ENCODE measurements at regions not wholly inside any gene's neighbourhood (a gene's known extent, or its start where the extent isn't known, plus 50 kb on each side); places are given as distances from the start of the nearest gene placed in this dataset.

- intact Hi-C loops (cut with micrococcal nuclease; ENCODE audit: unreplicated experiment) = no loop called here
- ChIA-PET CTCF (ENCODE audit: unreplicated experiment) (no interaction called here), POLR2A (no interaction called here)
These were observed 436.1 kb downstream of the PCDH7 start for GRCh38 chr4:31156221-31156620.

GRCh38 chr4:31160146-31160545, 440.0 kb downstream of the PCDH7 start:
- Histone ChIP-seq H3K36me3 (ENCODE audit: insufficient read depth, low read length) (no peaks in the 10 kb centered on the region), H3K4me3 (ENCODE audit: low read depth, low read length, poor library complexity, severe bottlenecking) (no peak overlapping the region), H3K9me2 (ENCODE audit: insufficient read depth, low read length) (no peaks in the 10 kb centered on the region), H2AFZ (ENCODE audit: low read length) (no peak overlapping the region), H3K4me1 (ENCODE audit: insufficient read depth, low read length, poor library complexity, severe bottlenecking) (no peaks in the 10 kb centered on the region), H4K20me1 (ENCODE audit: insufficient read depth, low read length) (no peaks in the 10 kb centered on the region), H3K79me2 (ENCODE audit: insufficient read depth, low read depth, low read length) (no peaks in the 10 kb centered on the region), H3K27ac (ENCODE audit: low read depth, low read length, poor library complexity, severe bottlenecking) (no peak overlapping the region), H3K9me3 (ENCODE audit: low read length) (no peaks in the 10 kb centered on the region), H3K4me2 (ENCODE audit: low read length) (no peak overlapping the region)
- no TSS peak for BruUV-seq (replicated peaks)
- intact Hi-C loops (cut with micrococcal nuclease; ENCODE audit: unreplicated experiment) = no loop called here
- ChIA-PET POLR2A (no interaction called here), CTCF (ENCODE audit: unreplicated experiment) (no interaction called here)
- no peak for TF ChIP-seq EZH2phosphoT487 (IDR thresholded peaks at IDR 0.05; ENCODE audit: borderline replicate concordance, low read depth, low read length)
- TF ChIP-seq CTCF (conservative IDR thresholded peaks at IDR 0.05; ENCODE audit: low read length) = no peak
- DNase-seq (ENCODE audit: low spot score) = no peak

More at GRCh38 chr4:31156221-31156620, 436.1 kb downstream of the PCDH7 start:
- TF ChIP-seq CTCF (conservative IDR thresholded peaks at IDR 0.05; ENCODE audit: low read length) (no peak), EZH2phosphoT487 (IDR thresholded peaks at IDR 0.05; ENCODE audit: borderline replicate concordance, low read depth, low read length) (no peak)
- no peak for DNase-seq (ENCODE audit: low spot score)
- Histone ChIP-seq H4K20me1 (ENCODE audit: insufficient read depth, low read length) (no peaks in the 10 kb centered on the region), H3K4me1 (ENCODE audit: insufficient read depth, low read length, poor library complexity, severe bottlenecking) (no peaks in the 10 kb centered on the region), H2AFZ (ENCODE audit: low read length) (no peak overlapping the region), H3K36me3 (ENCODE audit: insufficient read depth, low read length) (no peaks in the 10 kb centered on the region), H3K4me2 (ENCODE audit: low read length) (no peak overlapping the region), H3K27ac (ENCODE audit: low read depth, low read length, poor library complexity, severe bottlenecking) (no peak overlapping the region), H3K9me2 (ENCODE audit: insufficient read depth, low read length) (no peaks in the 10 kb centered on the region), H3K79me2 (ENCODE audit: insufficient read depth, low read depth, low read length) (no peaks in the 10 kb centered on the region), H3K9me3 (ENCODE audit: low read length) (no peaks in the 10 kb centered on the region), H3K4me3 (ENCODE audit: low read depth, low read length, poor library complexity, severe bottlenecking) (no peak overlapping the region)
- no TSS peak for BruUV-seq (replicated peaks)

- Histone ChIP-seq H3K4me1 (ENCODE audit: insufficient read depth, low read length, poor library complexity, severe bottlenecking) (no peaks in the 10 kb centered on the region), H3K9me2 (ENCODE audit: insufficient read depth, low read length) (no peaks in the 10 kb centered on the region), H3K36me3 (ENCODE audit: insufficient read depth, low read length) (no peaks in the 10 kb centered on the region), H3K4me3 (ENCODE audit: low read depth, low read length, poor library complexity, severe bottlenecking) (no peak overlapping the region), H3K27ac (ENCODE audit: low read depth, low read length, poor library complexity, severe bottlenecking) (no peak overlapping the region), H3K4me2 (ENCODE audit: low read length) (no peak overlapping the region), H3K79me2 (ENCODE audit: insufficient read depth, low read depth, low read length) (no peaks in the 10 kb centered on the region), H4K20me1 (ENCODE audit: insufficient read depth, low read length) (no peaks in the 10 kb centered on the region), H2AFZ (ENCODE audit: low read length) (no peak overlapping the region), H3K9me3 (ENCODE audit: low read length) (no peaks in the 10 kb centered on the region)
- TF ChIP-seq CTCF (conservative IDR thresholded peaks at IDR 0.05; ENCODE audit: low read length) (no peak), EZH2phosphoT487 (IDR thresholded peaks at IDR 0.05; ENCODE audit: borderline replicate concordance, low read depth, low read length) (no peak)
- no peak for DNase-seq (ENCODE audit: low spot score)
- no TSS peak for BruUV-seq (replicated peaks)
- POLR2A ChIA-PET = interaction anchor here (1.2 kb wide), 1 partner anchor 171 kb away, joined by 3 read pairs; no protein-coding TSS in a partner anchor
- CTCF ChIA-PET (ENCODE audit: unreplicated experiment) = no interaction called here
- intact Hi-C loops (cut with micrococcal nuclease; ENCODE audit: unreplicated experiment) = no loop called here
These were observed 449.7 kb downstream of the PCDH7 start for GRCh38 chr4:31169846-31170245.
